B cell (primary cell): ENCODE measurements at regions not wholly inside any gene's neighbourhood (a gene's known extent, or its start where the extent isn't known, plus 50 kb on each side); places are given as distances from the start of the nearest gene placed in this dataset.

Experiments used
- CTCF ChIP-seq: fragments of 200-600 bp; IDR thresholded peaks from one replicate; pipeline ENCODE4 v1.8.0; 2022; ENCODE audit warnings: antibody characterized with exemption, mild to moderate bottlenecking
- EZH2 ChIP-seq: IDR thresholded peaks from 2 replicates; pipeline ENCODE4 v1.6.1; 2012; ENCODE audit warnings: borderline replicate concordance, low read depth, mild to moderate bottlenecking, moderate library complexity, low read length; ENCODE audit not compliant: insufficient read depth, poor library complexity, severe bottlenecking

- TF ChIP-seq CTCF: no peak
- no peak for TF ChIP-seq EZH2
Observed at GRCh38 chr1:60908159-60908558, 174.2 kb upstream of the NFIA start.
